ENCODE measurements at regions not wholly inside any gene's neighbourhood (a gene's known extent, or its start where the extent isn't known, plus 50 kb on each side); places are given as distances from the start of the nearest gene placed in this dataset.

DNA sequence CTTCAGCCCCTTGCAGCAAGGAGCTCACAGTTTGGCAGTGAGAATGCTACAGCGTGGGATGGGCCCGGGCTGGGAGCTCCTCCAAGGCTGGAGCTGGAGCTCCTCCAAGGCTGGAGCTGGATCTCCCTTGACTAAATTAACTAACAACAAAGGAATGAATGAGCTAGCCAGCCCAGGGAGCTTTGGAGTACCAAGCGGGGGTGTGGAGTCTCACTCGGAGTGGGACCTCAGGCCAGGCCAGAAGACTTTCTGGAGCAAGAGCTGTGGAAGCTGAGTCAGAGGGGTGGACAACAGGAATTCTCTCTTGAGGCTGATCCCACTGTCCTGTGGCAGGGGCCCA lies 244.7 kb upstream of the HS6ST1 start:
- Mint-ChIP-seq H3K27ac (no peak overlapping the region), H3K27me3 (peaks cover 16% of the 10 kb centered on the region), H3K4me3 (ENCODE audit: low read depth) (no peak overlapping the region), H3K9me3 (ENCODE audit: low read depth) (no peaks in the 10 kb centered on the region), H3K36me3 (ENCODE audit: insufficient read depth) (no peaks in the 10 kb centered on the region), H3K4me1 (ENCODE audit: low read depth) (no peaks in the 10 kb centered on the region)
- no peak for DNase-seq (ENCODE audit: low spot score, unreplicated experiment)
- TF ChIP-seq, protein P1, sequence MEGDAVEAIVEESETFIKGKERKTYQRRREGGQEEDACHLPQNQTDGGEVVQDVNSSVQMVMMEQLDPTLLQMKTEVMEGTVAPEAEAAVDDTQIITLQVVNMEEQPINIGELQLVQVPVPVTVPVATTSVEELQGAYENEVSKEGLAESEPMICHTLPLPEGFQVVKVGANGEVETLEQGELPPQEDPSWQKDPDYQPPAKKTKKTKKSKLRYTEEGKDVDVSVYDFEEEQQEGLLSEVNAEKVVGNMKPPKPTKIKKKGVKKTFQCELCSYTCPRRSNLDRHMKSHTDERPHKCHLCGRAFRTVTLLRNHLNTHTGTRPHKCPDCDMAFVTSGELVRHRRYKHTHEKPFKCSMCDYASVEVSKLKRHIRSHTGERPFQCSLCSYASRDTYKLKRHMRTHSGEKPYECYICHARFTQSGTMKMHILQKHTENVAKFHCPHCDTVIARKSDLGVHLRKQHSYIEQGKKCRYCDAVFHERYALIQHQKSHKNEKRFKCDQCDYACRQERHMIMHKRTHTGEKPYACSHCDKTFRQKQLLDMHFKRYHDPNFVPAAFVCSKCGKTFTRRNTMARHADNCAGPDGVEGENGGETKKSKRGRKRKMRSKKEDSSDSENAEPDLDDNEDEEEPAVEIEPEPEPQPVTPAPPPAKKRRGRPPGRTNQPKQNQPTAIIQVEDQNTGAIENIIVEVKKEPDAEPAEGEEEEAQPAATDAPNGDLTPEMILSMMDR (IDR thresholded peaks at IDR 0.05; ENCODE audit: unreplicated experiment) = no peak

DNA sequence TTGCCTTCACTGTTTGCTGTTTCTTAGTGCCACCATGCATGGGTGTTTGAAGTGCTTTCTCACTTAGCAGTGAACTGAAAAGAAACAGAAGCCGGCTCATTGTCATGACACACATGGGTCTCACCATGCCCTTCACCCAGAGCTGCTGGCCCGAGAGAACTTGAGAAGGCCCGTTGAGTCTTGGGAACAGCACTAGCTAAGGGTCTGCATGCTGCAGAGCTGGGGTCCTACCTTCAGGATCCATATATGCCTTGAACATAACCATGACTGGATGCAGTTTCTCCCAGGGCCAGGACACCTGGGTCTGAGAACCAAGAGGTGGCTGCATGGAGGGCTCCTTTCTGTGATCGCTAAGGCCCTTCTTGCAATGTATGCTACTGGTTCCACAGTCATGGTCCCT lies 245.5 kb upstream of the HS6ST1 start:
- Mint-ChIP-seq H3K27me3 (peaks cover 15% of the 10 kb centered on the region), H3K27ac (no peak overlapping the region), H3K4me1 (ENCODE audit: low read depth) (no peaks in the 10 kb centered on the region), H3K4me3 (ENCODE audit: low read depth) (no peak overlapping the region), H3K36me3 (ENCODE audit: insufficient read depth) (no peaks in the 10 kb centered on the region), H3K9me3 (ENCODE audit: low read depth) (no peaks in the 10 kb centered on the region)
- TF ChIP-seq, protein P1 (IDR thresholded peaks at IDR 0.05; ENCODE audit: unreplicated experiment) = no peak
- no peak for DNase-seq (ENCODE audit: low spot score, unreplicated experiment)

DNA sequence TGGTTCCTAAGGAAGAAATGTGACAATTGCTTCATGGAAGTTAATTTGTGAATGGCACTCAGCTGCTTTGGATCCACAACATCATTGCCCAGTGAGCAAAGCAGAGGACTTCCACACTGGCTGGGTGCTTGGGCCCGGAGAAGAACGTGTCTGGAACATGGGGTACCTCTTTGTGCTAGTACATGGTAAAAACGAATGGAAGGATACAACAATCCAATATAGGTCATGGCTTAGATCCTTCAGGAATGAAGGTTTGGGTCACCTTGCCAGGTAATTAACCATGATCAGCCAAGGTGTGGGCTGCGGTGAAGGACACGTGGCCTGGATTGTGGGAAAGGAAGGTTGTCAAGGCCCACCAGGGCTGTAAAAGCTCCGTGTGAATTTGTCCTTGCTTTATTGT lies 245.9 kb upstream of the HS6ST1 start:
- Mint-ChIP-seq H3K27ac (no peak overlapping the region), H3K27me3 (peaks cover 11% of the 10 kb centered on the region), H3K9me3 (ENCODE audit: low read depth) (no peaks in the 10 kb centered on the region), H3K36me3 (ENCODE audit: insufficient read depth) (no peaks in the 10 kb centered on the region), H3K4me3 (ENCODE audit: low read depth) (no peak overlapping the region), H3K4me1 (ENCODE audit: low read depth) (no peaks in the 10 kb centered on the region)
- TF ChIP-seq, protein P1 (IDR thresholded peaks at IDR 0.05; ENCODE audit: unreplicated experiment) = no peak
- no peak for DNase-seq (ENCODE audit: low spot score, unreplicated experiment)

DNA sequence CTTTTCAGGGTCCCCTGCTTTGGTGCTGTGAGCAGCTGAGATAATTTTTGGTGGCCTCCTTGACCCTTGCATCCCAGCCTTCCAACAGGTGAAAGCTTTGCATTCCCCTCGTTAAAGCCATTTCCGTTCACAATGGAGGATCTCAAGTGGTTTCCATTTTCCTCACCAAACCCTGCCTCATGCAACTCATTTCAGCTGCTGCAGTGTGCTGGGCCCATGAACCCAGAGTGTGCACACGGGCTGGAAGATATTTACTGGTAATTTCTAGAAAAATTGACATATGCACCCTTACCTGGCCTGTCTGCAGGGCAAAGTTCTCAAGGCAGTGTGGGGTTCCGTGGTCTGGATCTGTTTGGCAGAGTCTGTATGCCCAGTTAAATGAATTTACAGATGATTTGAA lies 246.8 kb upstream of the HS6ST1 start:
- Mint-ChIP-seq H3K9me3 (ENCODE audit: low read depth) (no peaks in the 10 kb centered on the region), H3K4me1 (ENCODE audit: low read depth) (no peaks in the 10 kb centered on the region), H3K27ac (no peak overlapping the region), H3K4me3 (ENCODE audit: low read depth) (no peak overlapping the region), H3K36me3 (ENCODE audit: insufficient read depth) (no peaks in the 10 kb centered on the region), H3K27me3 (peaks cover 8% of the 10 kb centered on the region)
- no peak for DNase-seq (ENCODE audit: low spot score, unreplicated experiment)
- TF ChIP-seq, protein P1 (IDR thresholded peaks at IDR 0.05; ENCODE audit: unreplicated experiment) = no peak

DNA sequence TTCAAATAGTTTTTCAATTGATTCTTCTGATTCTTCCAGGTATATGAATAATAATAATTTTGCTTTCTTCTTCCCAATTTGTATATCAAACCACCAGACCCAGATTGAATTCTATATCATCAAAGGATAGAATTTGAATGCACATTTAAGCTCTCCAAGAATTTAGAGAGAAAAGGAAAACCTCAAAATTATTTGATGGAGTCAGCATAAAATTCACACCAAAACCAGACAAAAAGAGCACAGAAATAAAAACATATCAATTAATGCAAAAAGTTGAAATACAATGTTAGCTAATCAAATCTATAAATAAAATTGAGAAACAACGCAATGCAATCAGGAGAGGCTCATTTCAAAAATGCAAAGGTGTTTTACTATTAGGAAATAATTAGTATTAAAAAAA lies 248.0 kb upstream of the HS6ST1 start:
- Mint-ChIP-seq H3K4me3 (ENCODE audit: low read depth) (no peak overlapping the region), H3K27me3 (peaks cover 10% of the 10 kb centered on the region), H3K36me3 (ENCODE audit: insufficient read depth) (no peaks in the 10 kb centered on the region), H3K9me3 (ENCODE audit: low read depth) (no peaks in the 10 kb centered on the region), H3K27ac (no peak overlapping the region), H3K4me1 (ENCODE audit: low read depth) (no peaks in the 10 kb centered on the region)
- DNase-seq (ENCODE audit: low spot score, unreplicated experiment) = no peak
- TF ChIP-seq, protein P1 (IDR thresholded peaks at IDR 0.05; ENCODE audit: unreplicated experiment) = no peak
